Adrenal gland (tissue), 5 donors: ENCODE measurements at regions not wholly inside any gene's neighbourhood (a gene's known extent, or its start where the extent isn't known, plus 50 kb on each side); places are given as distances from the start of the nearest gene placed in this dataset.

ENCODE experiments used
- POLR2A ChIP-seq, 2 donors: fragments of 450-650 bp; IDR thresholded peaks; one replicate each; pipeline ENCODE4 v1.6.1; 2017; ENCODE audit warnings: antibody characterized with exemption in 2 of 2, mild to moderate bottlenecking in 2 of 2, moderate library complexity in 1 of 2
- TF ChIP-seq, protein P1 (sequence below), 6 experiments: fragments of 450-650 bp in 4 of 6; fragments of 200-600 bp in 2 of 6; sonication (generic) in 1 of 6; IDR thresholded peaks; 1 replicate in 5 of 6; 2 replicates in 1 of 6; pipeline versions ENCODE4 v1.5.1 to v1.8.0; 2016 to 2021; ENCODE audit warnings: antibody characterized with exemption in 6 of 6, mild to moderate bottlenecking in 2 of 6, moderate library complexity in 1 of 6
- donor health status: DM: no; HTN: no; CAD: no.

- no peak for TF ChIP-seq POLR2A (IDR thresholded peaks at IDR 0.05)
- TF ChIP-seq, protein P1, sequence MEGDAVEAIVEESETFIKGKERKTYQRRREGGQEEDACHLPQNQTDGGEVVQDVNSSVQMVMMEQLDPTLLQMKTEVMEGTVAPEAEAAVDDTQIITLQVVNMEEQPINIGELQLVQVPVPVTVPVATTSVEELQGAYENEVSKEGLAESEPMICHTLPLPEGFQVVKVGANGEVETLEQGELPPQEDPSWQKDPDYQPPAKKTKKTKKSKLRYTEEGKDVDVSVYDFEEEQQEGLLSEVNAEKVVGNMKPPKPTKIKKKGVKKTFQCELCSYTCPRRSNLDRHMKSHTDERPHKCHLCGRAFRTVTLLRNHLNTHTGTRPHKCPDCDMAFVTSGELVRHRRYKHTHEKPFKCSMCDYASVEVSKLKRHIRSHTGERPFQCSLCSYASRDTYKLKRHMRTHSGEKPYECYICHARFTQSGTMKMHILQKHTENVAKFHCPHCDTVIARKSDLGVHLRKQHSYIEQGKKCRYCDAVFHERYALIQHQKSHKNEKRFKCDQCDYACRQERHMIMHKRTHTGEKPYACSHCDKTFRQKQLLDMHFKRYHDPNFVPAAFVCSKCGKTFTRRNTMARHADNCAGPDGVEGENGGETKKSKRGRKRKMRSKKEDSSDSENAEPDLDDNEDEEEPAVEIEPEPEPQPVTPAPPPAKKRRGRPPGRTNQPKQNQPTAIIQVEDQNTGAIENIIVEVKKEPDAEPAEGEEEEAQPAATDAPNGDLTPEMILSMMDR (IDR thresholded peaks at IDR 0.05): no peak
Measured at GRCh38 chr12:116684891-116685290, 53.0 kb downstream of the SPRING1 start.
